ENCODE measurements at regions not wholly inside any gene's neighbourhood (a gene's known extent, or its start where the extent isn't known, plus 50 kb on each side); places are given as distances from the start of the nearest gene placed in this dataset.

DNA sequence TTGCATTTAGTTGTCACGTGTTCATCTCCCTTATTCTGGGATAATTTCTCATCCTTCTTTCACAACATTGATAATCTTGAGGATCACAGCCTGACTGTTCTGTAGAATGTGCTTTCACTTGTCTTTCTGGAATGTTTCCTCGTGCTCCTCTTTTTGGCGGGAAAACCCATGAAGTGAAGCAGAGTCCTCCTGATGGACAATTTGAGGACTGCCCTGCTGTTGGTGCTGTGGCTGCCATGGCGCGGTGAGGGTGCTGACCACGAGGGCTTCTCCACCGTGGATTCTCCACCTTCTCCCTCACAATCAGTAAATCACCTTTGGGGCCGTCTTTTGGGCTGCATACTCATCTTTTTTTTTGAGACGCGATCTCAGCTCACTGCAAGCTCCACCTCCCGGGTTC lies 946.9 kb downstream of the BRD1 start:
- Histone ChIP-seq H3K27ac (no peak overlapping the region), H3K9me3 (replicated peaks in 1 of 3) (no peaks in the 10 kb centered on the region), H3K4me1 (replicated peaks in 1 of 2) (no peaks in the 10 kb centered on the region), H3K36me3 (replicated peaks in 1 of 2) (no peaks in the 10 kb centered on the region), H3K4me3 (no peak overlapping the region), H3K27me3 (no peaks in the 10 kb centered on the region)
- no peak for DNase-seq
- WGBS, 4 donors, result 88 to 90% (median 90%) methylated on average over 11 of the region's 11 CpGs
- intact Hi-C loops (cut with DNase I), result no loop called here
- TF ChIP-seq POLR2A (IDR thresholded peaks at IDR 0.05), result no peak
- TF ChIP-seq, protein P1, sequence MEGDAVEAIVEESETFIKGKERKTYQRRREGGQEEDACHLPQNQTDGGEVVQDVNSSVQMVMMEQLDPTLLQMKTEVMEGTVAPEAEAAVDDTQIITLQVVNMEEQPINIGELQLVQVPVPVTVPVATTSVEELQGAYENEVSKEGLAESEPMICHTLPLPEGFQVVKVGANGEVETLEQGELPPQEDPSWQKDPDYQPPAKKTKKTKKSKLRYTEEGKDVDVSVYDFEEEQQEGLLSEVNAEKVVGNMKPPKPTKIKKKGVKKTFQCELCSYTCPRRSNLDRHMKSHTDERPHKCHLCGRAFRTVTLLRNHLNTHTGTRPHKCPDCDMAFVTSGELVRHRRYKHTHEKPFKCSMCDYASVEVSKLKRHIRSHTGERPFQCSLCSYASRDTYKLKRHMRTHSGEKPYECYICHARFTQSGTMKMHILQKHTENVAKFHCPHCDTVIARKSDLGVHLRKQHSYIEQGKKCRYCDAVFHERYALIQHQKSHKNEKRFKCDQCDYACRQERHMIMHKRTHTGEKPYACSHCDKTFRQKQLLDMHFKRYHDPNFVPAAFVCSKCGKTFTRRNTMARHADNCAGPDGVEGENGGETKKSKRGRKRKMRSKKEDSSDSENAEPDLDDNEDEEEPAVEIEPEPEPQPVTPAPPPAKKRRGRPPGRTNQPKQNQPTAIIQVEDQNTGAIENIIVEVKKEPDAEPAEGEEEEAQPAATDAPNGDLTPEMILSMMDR (IDR thresholded peaks at IDR 0.05), result no peak

DNA sequence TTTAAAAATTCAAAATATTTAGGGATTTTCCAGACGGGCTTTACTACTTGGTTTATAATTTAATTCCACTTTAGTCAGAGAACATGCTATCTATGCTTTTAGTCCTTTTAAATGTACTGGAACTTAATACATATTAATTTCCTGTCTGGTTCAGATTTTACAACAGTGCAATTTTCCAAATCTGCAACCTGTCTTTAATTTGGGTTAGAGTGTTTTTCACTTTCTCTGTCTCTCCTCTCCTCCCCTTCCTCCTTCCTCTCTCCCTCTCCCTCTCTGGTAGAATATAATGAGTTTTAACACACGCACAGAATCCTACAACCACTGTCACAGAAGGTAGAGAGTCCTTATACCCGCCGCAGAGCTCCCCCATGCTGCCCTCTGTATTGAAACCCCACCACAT lies 950.7 kb downstream of the BRD1 start:
- no peak for DNase-seq

DNA sequence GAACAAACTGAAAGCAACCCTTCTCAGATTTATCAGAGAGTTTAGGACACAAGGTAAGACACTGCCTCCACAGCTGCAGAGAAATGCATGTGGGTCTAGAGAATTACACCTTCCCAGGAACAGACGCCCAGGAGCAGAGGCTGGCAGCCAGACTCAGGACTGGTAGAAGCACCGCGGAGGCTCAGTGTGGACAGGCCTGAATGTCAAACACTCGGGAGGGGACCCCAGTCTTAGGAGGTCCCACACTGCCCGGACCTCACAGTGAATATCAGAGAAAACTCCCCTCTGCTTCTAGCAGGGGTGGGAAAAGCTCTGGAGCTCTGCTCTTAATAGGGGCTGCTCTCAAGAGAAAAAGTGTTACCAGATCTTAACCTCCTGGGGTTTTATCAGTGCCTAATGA lies 952.7 kb downstream of the BRD1 start:
- intact Hi-C loops (cut with DNase I), result no loop called here
- no peaks in the 10 kb centered on the region for H3K36me3 ChIP-seq (replicated peaks in 1 of 2)
- no peak overlapping the region for H3K4me3 ChIP-seq
- no peaks in the 10 kb centered on the region for H3K9me3 ChIP-seq (replicated peaks in 1 of 3)
- TF ChIP-seq, protein P1 (IDR thresholded peaks at IDR 0.05), result no peak
- no peak for TF ChIP-seq POLR2A (IDR thresholded peaks at IDR 0.05)
- peak in 1 of 7 donors; percentile 5 for DNase-seq
- H3K27me3 ChIP-seq, result no peaks in the 10 kb centered on the region
- no peaks in the 10 kb centered on the region for H3K4me1 ChIP-seq (replicated peaks in 1 of 2)
- no peak overlapping the region for H3K27ac ChIP-seq
- 44 to 62% (median 51%) methylated on average over 4 to 5 of the region's 5 CpGs; no CpG with 5 or more reads in 1 of the 4 donors for WGBS, 4 donors

More for the DNA sequence above, 950.7 kb downstream of the BRD1 start:
- TF ChIP-seq, protein P1 (IDR thresholded peaks at IDR 0.05), result no peak
- no peak for TF ChIP-seq POLR2A (IDR thresholded peaks at IDR 0.05)
- Histone ChIP-seq H3K9me3 (replicated peaks in 1 of 3) (no peaks in the 10 kb centered on the region), H3K27me3 (no peaks in the 10 kb centered on the region), H3K27ac (no peak overlapping the region), H3K36me3 (replicated peaks in 1 of 2) (no peaks in the 10 kb centered on the region), H3K4me1 (replicated peaks in 1 of 2) (no peaks in the 10 kb centered on the region), H3K4me3 (no peak overlapping the region)
- WGBS, 4 donors, result 67 to 71% (median 71%) methylated on average over 4 of the region's 4 CpGs
- intact Hi-C loops (cut with DNase I), result no loop called here

DNA sequence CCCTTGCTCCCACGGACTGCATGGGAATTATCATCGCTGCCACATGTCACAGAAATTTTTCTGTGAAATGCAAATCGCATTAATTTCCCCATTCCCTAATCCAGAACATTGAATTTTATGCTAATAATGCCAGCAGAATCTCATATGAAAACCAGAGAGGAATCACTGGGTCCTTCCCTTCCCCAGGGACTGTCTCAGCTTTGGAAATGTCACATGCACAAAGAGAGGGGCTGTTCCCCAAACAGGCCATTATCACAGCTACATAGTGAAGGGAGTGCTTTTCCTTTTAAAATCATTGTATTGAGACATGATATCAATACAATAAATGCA lies 954.5 kb downstream of the BRD1 start:
- intact Hi-C loops (cut with DNase I), result no loop called here
- no peak for TF ChIP-seq POLR2A (IDR thresholded peaks at IDR 0.05)
- TF ChIP-seq, protein P1 (IDR thresholded peaks at IDR 0.05), result no peak
- no peak overlapping the region for H3K27ac ChIP-seq
- H3K9me3 ChIP-seq (replicated peaks in 1 of 3), result no peaks in the 10 kb centered on the region
- H3K4me3 ChIP-seq, result no peak overlapping the region
- no peak for DNase-seq
- 64 to 85% (median 75%) methylated on average over 3 of the region's 3 CpGs for WGBS, 4 donors
- H3K36me3 ChIP-seq (replicated peaks in 1 of 2), result no peaks in the 10 kb centered on the region
- H3K4me1 ChIP-seq (replicated peaks in 1 of 2), result no peaks in the 10 kb centered on the region
- H3K27me3 ChIP-seq, result no peaks in the 10 kb centered on the region

All from adrenal gland (tissue), 9 donors.